Kidney (tissue), 13 donors: ENCODE measurements at regions not wholly inside any gene's neighbourhood (a gene's known extent, or its start where the extent isn't known, plus 50 kb on each side); places are given as distances from the start of the nearest gene placed in this dataset.

Source experiments
- DNase-seq, 5 donors: peaks; one replicate each; pipeline ENCODE4 v3.0.0-alpha.2; 2013 to 2020
- FAIRE-seq: peaks from 2 replicates; lab custom pipeline; 2012; peaks lifted over from hg19 to GRCh38; lab: Jason Lieb, UNC
- H3K27ac ChIP-seq, 2 donors: one replicate each; pipeline ENCODE4 v1.7.0; 2013; ENCODE audit warnings: low read depth in 2 of 2, low read length in 2 of 2, inconsistent platforms in 1 of 2
- H3K27me3 ChIP-seq: one replicate; pipeline ENCODE4 v1.7.1; 2013; ENCODE audit warnings: low read length, inconsistent platforms; ENCODE audit not compliant: control insufficient read depth, insufficient read depth
- H3K36me3 ChIP-seq, 3 donors: one replicate each; pipeline versions ENCODE4 v1.7.0 to v1.7.1; 2013; ENCODE audit warnings: low read length in 3 of 3, control low read depth in 1 of 3, inconsistent platforms in 1 of 3; ENCODE audit not compliant: insufficient read depth in 3 of 3, control insufficient read depth in 2 of 3
- H3K4me1 ChIP-seq, 3 donors: one replicate each; pipeline versions ENCODE4 v1.7.0 to v1.7.1; 2013; ENCODE audit warnings: low read length in 3 of 3, inconsistent platforms in 1 of 3, low read depth in 1 of 3; ENCODE audit not compliant: control insufficient read depth in 2 of 3, insufficient read depth in 2 of 3
- H3K4me3 ChIP-seq, 3 donors: one replicate each; pipeline versions ENCODE4 v1.7.0 to v1.8.1; 2013; ENCODE audit warnings: low read length in 3 of 3, control low read depth in 1 of 3, inconsistent platforms in 1 of 3
- H3K9ac ChIP-seq, 3 donors: one replicate each; pipeline versions ENCODE4 v1.7.0 to v1.7.1; 2013; ENCODE audit warnings: low read length in 3 of 3, control low read depth in 1 of 3, inconsistent platforms in 1 of 3
- H3K9me3 ChIP-seq, 3 donors: one replicate each; pipeline versions ENCODE4 v1.7.0 to v1.7.1; 2013; ENCODE audit warnings: low read length in 3 of 3, control low read depth in 1 of 3, inconsistent platforms in 1 of 3; ENCODE audit not compliant: control insufficient read depth in 2 of 3, insufficient read depth in 1 of 3
- intact Hi-C: fragments of 100-400 bp; cut with DNase I; formaldehyde crosslinking; loops from one replicate; pipeline ENCODE4 v1.11.1; 2022
- TF ChIP-seq, protein P1 (sequence below): IDR thresholded peaks from 3 replicates; pipeline ENCODE4 v1.5.1; 2012; ENCODE audit warnings: mild to moderate bottlenecking, moderate library complexity, borderline replicate concordance; ENCODE audit not compliant: insufficient read depth; ENCODE audit errors: extremely low read depth
- donor health status: control.
- donor health status: control.
- donor health status: control.
- donor health status: control.
- donor health status: control.
- donor health status: DM: yes; HTN: yes; CAD: no.
- donor health status: Normal renal cell carcinoma (clear cell type).

DNA sequence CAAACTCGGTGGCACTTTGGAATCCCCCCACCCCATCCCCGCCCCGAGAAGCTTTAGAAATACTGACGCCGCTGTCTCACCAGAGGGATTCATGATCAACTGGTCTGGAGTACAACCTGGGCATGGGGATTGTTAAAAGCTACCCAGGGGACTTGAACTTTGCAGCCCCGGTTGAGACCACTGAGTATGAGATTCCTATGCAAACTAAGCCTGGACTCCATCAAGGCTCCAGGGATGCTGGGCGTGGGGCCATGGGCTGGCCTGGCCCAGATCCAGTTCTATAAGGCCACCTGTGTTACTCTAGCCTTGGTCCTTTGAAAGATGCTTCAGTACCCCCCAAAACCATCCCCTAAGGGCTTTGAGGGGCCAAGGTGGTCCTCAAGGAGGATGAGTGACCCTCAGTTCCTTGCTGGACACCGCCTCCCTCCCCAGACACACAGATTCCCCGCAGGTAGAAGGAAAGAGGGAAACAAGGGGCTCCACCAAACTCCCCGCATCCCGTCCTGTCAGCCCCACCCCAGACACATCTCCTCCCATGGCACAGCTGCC lies 68.5 kb downstream of the MRPL36 start:
- Histone ChIP-seq H3K9me3 (no peaks in the 10 kb centered on the region), H3K27ac (no peak overlapping the region), H3K4me1 (no peaks in the 10 kb centered on the region), H3K27me3 (no peaks in the 10 kb centered on the region), H3K36me3 (no peaks in the 10 kb centered on the region), H3K9ac (no peak overlapping the region), H3K4me3 (no peak overlapping the region)
- FAIRE-seq (no peak), DNase-seq (peak in 2 of 5 donors; percentile 1 to 12)
- intact Hi-C loops, result no loop called here
- TF ChIP-seq, protein P1, sequence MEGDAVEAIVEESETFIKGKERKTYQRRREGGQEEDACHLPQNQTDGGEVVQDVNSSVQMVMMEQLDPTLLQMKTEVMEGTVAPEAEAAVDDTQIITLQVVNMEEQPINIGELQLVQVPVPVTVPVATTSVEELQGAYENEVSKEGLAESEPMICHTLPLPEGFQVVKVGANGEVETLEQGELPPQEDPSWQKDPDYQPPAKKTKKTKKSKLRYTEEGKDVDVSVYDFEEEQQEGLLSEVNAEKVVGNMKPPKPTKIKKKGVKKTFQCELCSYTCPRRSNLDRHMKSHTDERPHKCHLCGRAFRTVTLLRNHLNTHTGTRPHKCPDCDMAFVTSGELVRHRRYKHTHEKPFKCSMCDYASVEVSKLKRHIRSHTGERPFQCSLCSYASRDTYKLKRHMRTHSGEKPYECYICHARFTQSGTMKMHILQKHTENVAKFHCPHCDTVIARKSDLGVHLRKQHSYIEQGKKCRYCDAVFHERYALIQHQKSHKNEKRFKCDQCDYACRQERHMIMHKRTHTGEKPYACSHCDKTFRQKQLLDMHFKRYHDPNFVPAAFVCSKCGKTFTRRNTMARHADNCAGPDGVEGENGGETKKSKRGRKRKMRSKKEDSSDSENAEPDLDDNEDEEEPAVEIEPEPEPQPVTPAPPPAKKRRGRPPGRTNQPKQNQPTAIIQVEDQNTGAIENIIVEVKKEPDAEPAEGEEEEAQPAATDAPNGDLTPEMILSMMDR, result no peak

DNA sequence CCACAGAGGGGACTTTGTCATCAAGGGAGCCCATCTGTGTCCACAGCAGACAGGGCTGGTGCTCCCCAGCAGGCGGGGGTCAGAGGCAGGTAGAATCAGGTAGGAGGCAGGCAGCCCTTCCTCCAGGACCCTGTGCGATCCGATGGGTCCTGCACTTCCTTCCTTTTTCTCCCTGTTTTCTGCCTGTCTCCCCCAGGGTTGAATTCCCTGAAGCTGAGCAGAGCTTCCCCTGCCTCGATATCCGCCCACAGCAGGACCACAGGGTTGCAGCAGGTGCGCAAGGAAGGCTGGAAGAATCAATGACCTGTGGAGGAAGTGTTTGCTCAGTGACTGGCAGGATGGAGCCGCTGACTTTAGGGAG lies 69.2 kb downstream of the MRPL36 start:
- Histone ChIP-seq H3K4me3 (no peak overlapping the region), H3K36me3 (no peaks in the 10 kb centered on the region), H3K27me3 (no peaks in the 10 kb centered on the region), H3K9ac (no peak overlapping the region), H3K9me3 (no peaks in the 10 kb centered on the region), H3K4me1 (no peaks in the 10 kb centered on the region), H3K27ac (no peak overlapping the region)
- FAIRE-seq, result no peak
- TF ChIP-seq, protein P1, result no peak
- peak in 2 of 5 donors; percentile 8 to 39 for DNase-seq
- intact Hi-C loops, result no loop called here

DNA sequence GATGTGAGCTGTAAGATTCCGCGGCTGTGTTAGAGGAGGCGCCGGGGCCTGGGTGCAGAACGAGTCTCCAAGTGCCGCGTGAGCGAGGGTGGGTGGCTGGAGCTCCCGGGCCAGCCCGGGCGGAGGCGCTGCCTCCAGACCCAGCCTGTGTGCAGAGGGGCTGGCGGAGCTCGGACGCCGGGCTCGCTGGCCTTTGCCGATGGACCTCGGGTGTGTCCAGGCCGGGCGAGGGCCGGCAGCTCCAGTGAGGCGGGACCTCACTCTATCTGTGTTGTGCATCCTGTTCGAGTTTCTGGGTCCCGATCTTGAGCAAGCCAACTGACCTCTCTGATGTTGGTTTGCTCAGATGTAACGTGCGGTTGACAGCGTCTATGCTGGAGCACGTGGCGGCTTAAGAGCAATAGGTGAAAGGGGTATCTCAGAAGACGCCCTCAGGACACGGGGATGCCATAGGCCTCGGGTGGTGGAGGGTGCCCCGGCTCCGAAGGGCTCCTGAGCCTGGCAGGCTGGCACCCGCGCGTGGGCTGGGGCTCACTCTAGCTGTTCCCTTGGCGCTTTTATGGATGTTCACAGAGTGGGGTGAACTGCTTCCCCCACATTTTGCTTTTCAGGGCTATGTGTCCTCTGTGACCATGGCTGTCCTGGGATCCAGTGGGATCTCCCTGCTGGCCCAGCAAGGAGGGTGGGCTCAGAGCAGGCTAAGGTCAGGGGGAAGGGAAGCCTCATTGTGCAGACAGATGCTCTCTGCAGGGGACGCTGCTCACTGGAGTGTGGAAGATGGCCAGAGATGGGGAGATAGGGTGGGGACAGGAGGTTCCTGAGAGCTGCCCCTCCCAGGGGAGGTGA lies 69.8 kb downstream of the MRPL36 start:
- intact Hi-C loops, result no loop called here
- Histone ChIP-seq H3K9me3 (no peaks in the 10 kb centered on the region), H3K4me3 (no peak overlapping the region), H3K27me3 (no peaks in the 10 kb centered on the region), H3K9ac (no peak overlapping the region), H3K27ac (no peak overlapping the region), H3K36me3 (no peaks in the 10 kb centered on the region), H3K4me1 (no peaks in the 10 kb centered on the region)
- TF ChIP-seq, protein P1, result no peak
- FAIRE-seq, result no peak
- peak in 2 of 5 donors; percentile 7 to 64 for DNase-seq
